Vagina (tissue), 2 donors: ENCODE measurements at regions not wholly inside any gene's neighbourhood (a gene's known extent, or its start where the extent isn't known, plus 50 kb on each side); places are given as distances from the start of the nearest gene placed in this dataset.

Source experiments
- DNase-seq, 2 donors: peaks; one replicate each; pipeline ENCODE4 v3.0.0-alpha.2; 2017; ENCODE audit errors: extremely low spot score in 2 of 2
- H3K27ac ChIP-seq: fragments of 200-600 bp; sonication (generic); one replicate; pipeline ENCODE4 v1.5.1; 2019
- H3K27me3 ChIP-seq: fragments of 200-600 bp; sonication (generic); one replicate; pipeline ENCODE4 v1.5.1; 2019
- H3K36me3 ChIP-seq, 2 donors: fragments of 200-600 bp; sonication (generic); one replicate each; pipeline ENCODE4 v1.5.1; 2017 to 2019
- H3K4me1 ChIP-seq: fragments of 200-600 bp; sonication (generic); one replicate; pipeline ENCODE4 v1.5.1; 2019
- H3K4me3 ChIP-seq, 2 donors: fragments of 200-600 bp; sonication (generic); 1 replicate in 1 of 2; 2 replicates in 1 of 2; pipeline ENCODE4 v1.5.1; 2016 to 2019
- H3K9me3 ChIP-seq: fragments of 200-600 bp; sonication (generic); one replicate; pipeline ENCODE4 v1.5.1; 2019
- POLR2A ChIP-seq, 2 donors: fragments of 450-650 bp; IDR thresholded peaks; one replicate each; pipeline ENCODE4 v1.6.1; 2017; ENCODE audit warnings: antibody characterized with exemption in 2 of 2, mild to moderate bottlenecking in 2 of 2, moderate library complexity in 2 of 2
- POLR2AphosphoS5 ChIP-seq, 2 donors: sonication (generic); formaldehyde crosslinking; IDR thresholded peaks; one replicate each; pipeline ENCODE4 v1.9.0; 2017; ENCODE audit warnings: antibody characterized with exemption in 2 of 2, mild to moderate bottlenecking in 2 of 2, low read depth in 1 of 2; ENCODE audit not compliant: insufficient read depth in 1 of 2
- intact Hi-C: fragments of 100-400 bp; cut with DNase I; formaldehyde crosslinking; loops from one replicate; pipeline ENCODE4 v1.15.1; 2023
- TF ChIP-seq, protein P1 (sequence below), 3 experiments: fragments of 450-650 bp in 2 of 3; fragments of 200-600 bp in 1 of 3; sonication (generic) in 1 of 3; IDR thresholded peaks; one replicate each; pipeline ENCODE4 v1.5.1; 2017 to 2019; ENCODE audit warnings: antibody characterized with exemption in 3 of 3, mild to moderate bottlenecking in 2 of 3, moderate library complexity in 2 of 3

DNA sequence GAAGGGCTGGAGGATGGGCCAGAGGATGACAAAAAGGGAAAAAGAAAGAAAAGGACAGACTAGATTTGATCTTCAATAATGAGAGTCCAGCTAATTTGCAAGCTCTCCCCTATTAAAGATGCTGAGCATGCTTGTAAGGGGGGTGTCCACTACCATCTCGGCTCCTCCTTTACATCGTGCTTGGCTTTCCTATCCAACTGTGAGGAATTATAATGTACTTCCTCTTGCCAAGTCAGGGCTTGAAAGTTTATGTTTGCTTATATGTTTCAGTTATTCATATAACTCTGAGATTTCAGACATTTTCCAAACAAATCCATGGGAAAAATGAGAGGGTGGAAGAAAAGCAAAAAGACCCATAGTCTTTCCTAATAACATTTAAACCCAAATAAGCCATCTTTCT, 387.1 kb downstream of the METTL15 start:
- no peaks in the 10 kb centered on the region for H3K36me3 ChIP-seq
- H3K27ac ChIP-seq: no peak overlapping the region
- TF ChIP-seq, protein P1, sequence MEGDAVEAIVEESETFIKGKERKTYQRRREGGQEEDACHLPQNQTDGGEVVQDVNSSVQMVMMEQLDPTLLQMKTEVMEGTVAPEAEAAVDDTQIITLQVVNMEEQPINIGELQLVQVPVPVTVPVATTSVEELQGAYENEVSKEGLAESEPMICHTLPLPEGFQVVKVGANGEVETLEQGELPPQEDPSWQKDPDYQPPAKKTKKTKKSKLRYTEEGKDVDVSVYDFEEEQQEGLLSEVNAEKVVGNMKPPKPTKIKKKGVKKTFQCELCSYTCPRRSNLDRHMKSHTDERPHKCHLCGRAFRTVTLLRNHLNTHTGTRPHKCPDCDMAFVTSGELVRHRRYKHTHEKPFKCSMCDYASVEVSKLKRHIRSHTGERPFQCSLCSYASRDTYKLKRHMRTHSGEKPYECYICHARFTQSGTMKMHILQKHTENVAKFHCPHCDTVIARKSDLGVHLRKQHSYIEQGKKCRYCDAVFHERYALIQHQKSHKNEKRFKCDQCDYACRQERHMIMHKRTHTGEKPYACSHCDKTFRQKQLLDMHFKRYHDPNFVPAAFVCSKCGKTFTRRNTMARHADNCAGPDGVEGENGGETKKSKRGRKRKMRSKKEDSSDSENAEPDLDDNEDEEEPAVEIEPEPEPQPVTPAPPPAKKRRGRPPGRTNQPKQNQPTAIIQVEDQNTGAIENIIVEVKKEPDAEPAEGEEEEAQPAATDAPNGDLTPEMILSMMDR (IDR thresholded peaks at IDR 0.05): no peak
- no peak for DNase-seq
- no peaks in the 10 kb centered on the region for H3K9me3 ChIP-seq
- intact Hi-C loops: no loop called here
- H3K4me3 ChIP-seq: no peak overlapping the region
- H3K27me3 ChIP-seq: no peaks in the 10 kb centered on the region
- no peaks in the 10 kb centered on the region for H3K4me1 ChIP-seq

DNA sequence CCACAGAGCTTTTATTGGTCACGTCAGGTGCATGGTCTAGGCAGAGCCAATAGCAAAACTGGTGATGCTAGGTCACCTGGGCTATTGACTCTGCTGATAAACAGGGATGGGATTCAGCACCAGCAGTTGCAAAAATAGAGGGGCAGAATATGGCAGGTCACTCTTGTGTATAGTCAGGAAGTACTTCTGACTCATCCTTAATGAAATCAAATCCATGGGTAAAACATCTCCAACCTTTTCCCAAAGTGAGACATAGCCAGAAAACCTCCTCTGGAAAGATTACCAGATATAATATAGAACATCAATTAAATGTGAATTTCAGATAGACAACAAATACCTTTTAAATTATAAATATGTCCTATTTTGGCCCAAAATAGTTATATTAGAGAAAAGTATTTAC, 383.2 kb downstream of the METTL15 start:
- no peak for DNase-seq
- TF ChIP-seq POLR2A (IDR thresholded peaks at IDR 0.05) (no peak), POLR2AphosphoS5 (IDR thresholded peaks at IDR 0.05; ENCODE audit: insufficient read depth in 1 of 2, low read depth in 1 of 2) (no peak)
- TF ChIP-seq, protein P1 (IDR thresholded peaks at IDR 0.05): no peak
- no peaks in the 10 kb centered on the region for H3K36me3 ChIP-seq
- intact Hi-C loops: no loop called here
- no peak overlapping the region for H3K4me3 ChIP-seq
- H3K4me1 ChIP-seq: no peaks in the 10 kb centered on the region
- H3K27me3 ChIP-seq: no peaks in the 10 kb centered on the region
- H3K27ac ChIP-seq: no peak overlapping the region
- no peaks in the 10 kb centered on the region for H3K9me3 ChIP-seq

DNA sequence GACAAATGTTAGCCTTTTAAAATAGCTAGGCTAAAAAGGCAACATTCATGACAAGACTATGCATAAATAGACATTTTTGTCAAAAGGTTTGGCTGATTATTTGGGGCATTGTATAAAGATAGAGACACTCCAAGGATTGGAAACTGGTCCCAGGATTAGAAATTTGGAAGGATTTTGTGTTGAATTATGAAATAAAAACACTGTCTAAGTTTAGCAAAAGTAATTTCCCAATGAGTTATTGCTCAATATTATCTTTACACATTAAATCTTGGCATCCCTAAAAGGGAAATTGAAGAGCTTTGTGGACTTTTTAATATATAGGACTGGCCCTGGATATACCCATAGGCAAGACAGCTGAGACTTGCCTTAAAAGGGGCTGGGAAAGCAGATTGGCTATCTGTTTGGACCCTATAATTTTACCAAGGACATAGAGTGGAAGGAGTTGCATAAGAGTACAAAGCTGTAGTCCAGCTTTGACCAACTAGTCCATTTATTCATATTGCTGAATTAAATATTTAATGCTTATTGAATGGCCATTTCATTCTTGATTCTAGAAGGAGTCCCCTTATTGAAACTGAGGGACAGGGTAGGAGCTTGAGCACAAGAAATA, 382.7 kb downstream of the METTL15 start:
- no peaks in the 10 kb centered on the region for H3K4me1 ChIP-seq

DNA sequence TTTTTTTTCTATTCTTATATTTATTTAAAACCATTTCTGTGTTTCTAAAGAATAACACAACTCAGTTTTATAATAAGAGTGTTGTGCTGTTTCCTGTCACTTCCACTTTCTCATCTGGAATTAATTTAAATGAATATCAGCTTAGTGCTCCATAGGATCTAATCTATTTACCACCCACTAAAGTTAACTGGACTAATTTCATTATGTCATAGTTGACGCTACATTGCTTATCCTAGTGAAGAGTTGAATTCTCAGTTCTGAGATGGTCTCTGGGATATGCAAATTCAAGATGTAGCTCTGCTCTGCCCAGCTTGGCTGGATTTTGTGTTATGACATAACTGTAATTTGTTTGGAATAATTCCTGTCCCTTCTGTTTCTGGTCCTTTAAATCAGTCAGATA, 380.1 kb downstream of the METTL15 start:
- TF ChIP-seq POLR2AphosphoS5 (IDR thresholded peaks at IDR 0.05; ENCODE audit: insufficient read depth in 1 of 2, low read depth in 1 of 2): no peak
- no peak for TF ChIP-seq POLR2A (IDR thresholded peaks at IDR 0.05)
- TF ChIP-seq, protein P1 (IDR thresholded peaks at IDR 0.05): no peak
- no peaks in the 10 kb centered on the region for H3K36me3 ChIP-seq
- H3K27me3 ChIP-seq: no peaks in the 10 kb centered on the region
- H3K9me3 ChIP-seq: no peaks in the 10 kb centered on the region
- no peaks in the 10 kb centered on the region for H3K4me1 ChIP-seq
- H3K4me3 ChIP-seq: no peak overlapping the region
- H3K27ac ChIP-seq: no peak overlapping the region
- no peak for DNase-seq
- intact Hi-C loops: no loop called here

More for the DNA sequence above, 382.7 kb downstream of the METTL15 start:
- H3K9me3 ChIP-seq: no peaks in the 10 kb centered on the region
- TF ChIP-seq, protein P1 (IDR thresholded peaks at IDR 0.05): no peak
- TF ChIP-seq POLR2A (IDR thresholded peaks at IDR 0.05) (no peak), POLR2AphosphoS5 (IDR thresholded peaks at IDR 0.05; ENCODE audit: insufficient read depth in 1 of 2, low read depth in 1 of 2) (no peak)
- intact Hi-C loops: no loop called here
- no peak overlapping the region for H3K27ac ChIP-seq
- no peak overlapping the region for H3K4me3 ChIP-seq
- DNase-seq: no peak
- no peaks in the 10 kb centered on the region for H3K36me3 ChIP-seq
- H3K27me3 ChIP-seq: no peaks in the 10 kb centered on the region

DNA sequence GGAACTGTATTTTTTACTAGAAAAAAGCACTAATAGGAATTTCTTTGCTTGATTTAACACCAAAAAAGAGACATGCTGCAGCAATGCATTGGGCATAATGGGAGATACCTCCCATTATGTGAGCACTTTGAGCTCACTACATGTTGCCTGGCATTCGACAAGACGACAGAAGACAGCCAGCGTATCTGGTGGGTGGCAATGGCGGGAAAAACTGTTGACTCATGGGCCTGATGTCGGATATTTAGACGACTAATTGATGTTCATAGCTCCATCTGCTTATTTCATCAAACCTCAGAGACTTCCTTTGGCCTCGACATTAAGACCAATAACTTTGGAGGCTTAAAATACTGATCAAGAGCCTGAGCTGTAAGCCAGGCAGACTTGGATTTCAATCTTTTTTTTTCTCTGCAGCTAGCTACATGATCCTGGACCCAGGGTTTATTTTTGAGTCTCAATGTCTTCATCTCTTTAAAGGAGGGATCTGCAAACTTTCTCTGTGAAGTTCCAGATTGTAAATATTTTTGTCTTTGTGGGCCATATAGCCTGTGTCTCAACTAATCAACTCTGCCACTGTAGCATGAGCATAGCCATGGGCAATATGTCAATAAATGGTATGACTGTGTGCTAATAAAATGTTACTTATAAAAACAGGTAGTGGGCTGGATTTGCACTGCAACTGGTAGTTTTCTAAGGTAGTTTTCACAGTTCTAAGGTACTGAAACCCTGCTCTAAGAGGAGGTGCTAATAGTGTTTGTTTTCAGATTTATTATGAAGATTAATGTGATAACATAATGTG, 375.1 kb downstream of the METTL15 start:
- no peaks in the 10 kb centered on the region for H3K27me3 ChIP-seq
- H3K4me3 ChIP-seq: no peak overlapping the region
- H3K36me3 ChIP-seq: no peaks in the 10 kb centered on the region
- no peak for DNase-seq
- no peaks in the 10 kb centered on the region for H3K4me1 ChIP-seq
- intact Hi-C loops: loop anchor here (5.0 kb wide), 1 partner anchor 1279 kb away; no protein-coding TSS in a partner anchor
- TF ChIP-seq POLR2A (IDR thresholded peaks at IDR 0.05): no peak
- no peaks in the 10 kb centered on the region for H3K9me3 ChIP-seq
- no peak overlapping the region for H3K27ac ChIP-seq
